COR-L47 (cell line): ENCODE measurements at regions not wholly inside any gene's neighbourhood (a gene's known extent, or its start where the extent isn't known, plus 50 kb on each side); places are given as distances from the start of the nearest gene placed in this dataset.

ENCODE experiments used
- DNase-seq: peaks from one replicate; lab custom pipeline; 2025; lab: John Stamatoyannopoulos, UW

DNA sequence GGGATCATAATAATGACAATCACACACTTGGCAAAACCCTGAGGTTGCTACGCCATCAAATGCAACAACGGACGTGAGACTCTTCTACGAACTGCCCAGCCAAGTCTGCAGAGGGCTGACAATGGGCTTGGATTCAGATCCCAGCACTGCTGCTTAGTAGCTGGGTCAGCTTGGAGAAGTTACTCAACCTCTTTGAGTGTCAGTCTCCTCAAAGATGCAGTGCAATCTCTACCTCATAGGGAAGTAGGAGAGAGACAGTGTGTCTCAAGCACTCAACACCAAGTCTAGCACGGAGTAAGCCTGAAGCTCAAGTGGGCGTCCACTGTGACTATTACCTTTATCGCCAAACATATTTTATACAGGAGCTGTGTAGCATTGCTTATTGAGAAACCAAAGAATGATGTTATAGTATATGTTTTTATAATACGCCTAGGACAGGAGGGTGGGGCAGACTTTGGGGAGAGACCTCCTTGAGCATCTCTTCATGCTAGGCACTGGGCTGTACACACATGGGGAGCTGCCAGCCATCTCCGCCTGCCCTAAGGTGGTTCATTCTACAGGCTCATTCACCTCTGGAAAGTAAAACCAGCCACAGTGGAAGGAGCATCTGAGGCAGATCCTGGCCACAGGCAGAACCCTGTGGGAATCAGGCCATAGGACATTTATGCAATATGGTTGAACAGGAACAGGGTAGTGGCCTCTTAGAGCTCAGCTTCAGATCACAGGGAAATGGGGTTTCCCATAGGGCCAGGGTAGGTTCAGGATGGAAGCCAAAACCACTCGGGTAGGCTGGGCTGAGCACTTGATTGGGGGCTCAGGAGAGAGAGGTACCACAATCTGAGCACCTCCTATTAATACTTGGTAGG lies 160.2 kb downstream of the MRPL14 start:
- DNase-seq = no peak

DNA sequence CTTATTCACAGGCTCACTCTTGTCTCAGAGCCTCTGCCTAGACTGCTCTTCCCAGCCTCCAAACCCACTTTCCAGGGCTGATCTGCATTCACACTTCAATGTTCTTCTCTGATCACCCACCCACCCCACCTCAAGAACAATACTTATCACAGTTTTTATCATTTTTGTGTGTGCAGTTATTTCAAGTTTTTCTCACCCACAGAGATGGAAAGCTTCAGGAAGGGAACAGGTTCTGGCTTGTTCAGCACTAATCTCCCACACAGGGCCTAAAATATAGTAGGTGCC lies 160.9 kb downstream of the MRPL14 start:
- DNase-seq = no peak

DNA sequence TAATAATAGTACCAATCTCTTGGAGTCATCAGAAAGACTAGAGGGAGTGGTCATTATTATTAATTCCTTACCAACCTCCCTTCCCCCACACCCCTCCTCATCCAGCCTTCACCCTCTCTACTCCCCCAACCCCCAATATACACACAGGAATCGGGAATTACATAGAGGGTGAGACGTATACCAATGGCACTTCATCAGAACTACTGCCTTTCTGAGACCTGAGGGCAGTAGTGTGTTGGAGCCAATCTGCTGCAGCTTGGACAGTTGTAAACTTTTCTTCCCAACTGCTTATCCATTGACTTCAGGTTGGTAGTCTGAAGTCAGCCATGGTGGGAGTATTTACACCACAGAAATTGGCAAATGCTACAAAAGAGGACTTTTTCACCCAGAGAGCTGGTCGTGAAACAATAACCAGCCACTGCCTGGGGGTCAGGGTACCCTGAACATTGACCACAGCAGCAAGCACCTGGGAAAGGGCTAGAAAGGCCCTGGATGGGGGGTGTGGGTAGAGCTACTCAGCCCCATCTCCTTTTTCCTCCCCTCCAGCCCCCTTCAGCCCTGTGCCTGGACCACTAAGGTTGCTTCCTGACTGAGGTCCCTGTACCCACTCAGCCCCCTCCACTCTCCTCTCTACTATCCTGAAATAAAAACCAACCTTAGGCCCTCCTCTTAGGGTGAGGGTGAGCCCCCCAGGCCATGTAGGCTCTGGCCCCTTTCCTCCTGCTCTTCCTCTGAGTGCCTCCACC lies 161.5 kb downstream of the MRPL14 start:
- no peak for DNase-seq

DNA sequence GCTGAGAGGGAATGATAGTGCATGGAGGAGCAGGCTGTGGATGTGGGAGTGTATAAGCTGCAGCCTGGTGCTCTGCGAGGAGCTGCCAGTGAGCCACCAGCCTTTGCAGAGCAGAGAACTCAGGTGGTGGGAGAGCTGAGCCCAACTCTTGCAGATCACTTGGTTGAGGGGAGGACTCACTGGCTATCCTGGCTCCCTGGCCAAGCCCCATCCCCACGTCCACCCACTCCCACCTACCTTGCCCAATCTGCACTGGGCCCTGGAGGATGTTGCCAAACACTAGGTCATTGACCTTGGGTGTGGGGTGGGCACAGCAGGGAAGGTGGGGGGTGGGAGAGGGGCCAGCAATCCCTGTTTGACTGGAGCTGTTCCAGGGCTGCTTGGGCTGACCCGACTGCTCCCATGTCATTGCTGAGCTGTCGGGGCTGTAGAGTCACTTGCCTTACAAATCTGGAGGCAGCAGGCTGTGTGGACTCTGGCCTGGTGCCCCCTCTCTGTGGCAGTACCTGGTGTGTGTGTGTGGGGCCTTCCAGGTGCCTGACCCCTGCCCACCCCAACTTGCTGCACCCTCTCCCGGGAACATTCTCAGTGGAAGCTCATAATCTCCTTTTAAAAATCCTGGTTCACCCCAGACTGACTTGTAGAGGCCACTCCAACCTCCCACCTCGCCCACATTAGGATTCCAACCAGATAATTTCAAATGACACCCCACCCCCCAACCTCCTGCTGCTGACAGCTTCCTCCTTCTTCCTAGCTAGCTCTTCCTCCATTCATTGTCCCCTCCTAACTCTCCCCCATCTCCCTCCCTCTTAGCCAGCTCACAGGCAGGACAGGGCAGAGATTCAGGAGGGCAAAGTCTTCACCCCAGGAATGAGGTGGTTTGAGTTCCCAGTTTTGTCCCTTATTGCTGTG lies 162.3 kb downstream of the MRPL14 start:
- no peak for DNase-seq

GRCh38 chr6:43963877-43964658 lies 163.2 kb downstream of the MRPL14 start:
- DNase-seq = no peak

DNA sequence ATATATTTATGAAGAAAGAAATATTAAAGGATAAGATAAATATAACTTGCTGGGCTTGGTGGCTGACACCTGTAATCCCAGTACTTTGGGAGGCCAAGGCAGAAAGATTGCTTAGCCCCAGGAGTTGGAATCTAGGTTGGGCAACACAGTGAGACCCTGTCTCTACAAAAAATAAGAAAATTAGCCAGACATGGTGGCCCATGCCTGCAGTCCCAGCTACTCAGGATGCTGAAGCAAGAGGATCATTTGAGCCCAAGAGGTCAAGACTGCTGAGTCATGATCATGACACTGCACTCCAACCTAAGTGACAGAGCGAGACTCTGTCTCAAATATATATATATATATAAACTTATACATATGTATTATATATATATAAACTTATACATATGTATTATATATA lies 164.0 kb downstream of the MRPL14 start:
- DNase-seq = no peak

DNA sequence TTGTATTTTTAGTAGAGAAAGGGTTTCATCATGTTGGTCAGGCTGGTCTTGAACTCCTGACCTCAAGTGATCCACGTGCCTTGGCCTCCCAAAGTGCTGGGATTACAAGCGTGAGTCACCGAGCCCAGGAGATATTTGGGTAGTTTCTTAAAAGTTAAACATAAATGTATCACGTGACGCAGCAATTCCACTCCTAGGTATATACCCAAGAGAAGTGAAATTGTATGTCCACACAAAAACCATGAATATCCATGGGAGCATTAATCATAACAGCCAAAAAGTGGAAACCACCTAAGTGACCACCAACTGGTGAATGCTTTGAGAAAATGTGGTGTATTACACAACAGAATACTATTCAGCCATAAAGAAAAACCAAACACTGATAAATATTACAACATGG lies 164.8 kb downstream of the MRPL14 start:
- no peak for DNase-seq

GRCh38 chr6:43957273-43957672 lies 170.0 kb downstream of the MRPL14 start:
- DNase-seq = no peak

GRCh38 chr6:43956478-43956877 lies 170.8 kb downstream of the MRPL14 start:
- no peak for DNase-seq

GRCh38 chr6:43954311-43955131 lies 172.7 kb downstream of the MRPL14 start:
- DNase-seq = no peak

GRCh38 chr6:43953794-43954310 lies 173.4 kb downstream of the MRPL14 start:
- no peak for DNase-seq

- no peak for DNase-seq
These were observed 174.0 kb downstream of the MRPL14 start for GRCh38 chr6:43953256-43953655.

DNA sequence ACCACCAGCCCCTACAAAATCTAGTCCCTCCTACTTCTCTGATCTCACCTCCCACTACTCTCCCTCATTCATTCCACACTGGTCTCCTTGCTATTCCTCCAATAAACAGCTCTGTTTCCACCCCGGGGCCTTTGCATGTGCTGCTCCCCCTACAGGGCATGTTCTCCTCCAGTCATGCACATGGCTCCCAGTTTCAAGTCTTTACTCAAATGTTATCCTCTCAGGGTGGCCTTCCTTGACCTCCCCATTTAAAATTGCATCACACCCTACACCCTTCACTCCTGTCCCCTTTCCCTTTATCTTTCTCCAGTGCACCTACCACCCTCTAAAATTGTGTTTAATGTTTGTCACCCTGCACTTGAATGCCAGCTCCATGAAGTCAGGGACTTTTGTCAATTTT lies 174.5 kb downstream of the MRPL14 start:
- no peak for DNase-seq

DNA sequence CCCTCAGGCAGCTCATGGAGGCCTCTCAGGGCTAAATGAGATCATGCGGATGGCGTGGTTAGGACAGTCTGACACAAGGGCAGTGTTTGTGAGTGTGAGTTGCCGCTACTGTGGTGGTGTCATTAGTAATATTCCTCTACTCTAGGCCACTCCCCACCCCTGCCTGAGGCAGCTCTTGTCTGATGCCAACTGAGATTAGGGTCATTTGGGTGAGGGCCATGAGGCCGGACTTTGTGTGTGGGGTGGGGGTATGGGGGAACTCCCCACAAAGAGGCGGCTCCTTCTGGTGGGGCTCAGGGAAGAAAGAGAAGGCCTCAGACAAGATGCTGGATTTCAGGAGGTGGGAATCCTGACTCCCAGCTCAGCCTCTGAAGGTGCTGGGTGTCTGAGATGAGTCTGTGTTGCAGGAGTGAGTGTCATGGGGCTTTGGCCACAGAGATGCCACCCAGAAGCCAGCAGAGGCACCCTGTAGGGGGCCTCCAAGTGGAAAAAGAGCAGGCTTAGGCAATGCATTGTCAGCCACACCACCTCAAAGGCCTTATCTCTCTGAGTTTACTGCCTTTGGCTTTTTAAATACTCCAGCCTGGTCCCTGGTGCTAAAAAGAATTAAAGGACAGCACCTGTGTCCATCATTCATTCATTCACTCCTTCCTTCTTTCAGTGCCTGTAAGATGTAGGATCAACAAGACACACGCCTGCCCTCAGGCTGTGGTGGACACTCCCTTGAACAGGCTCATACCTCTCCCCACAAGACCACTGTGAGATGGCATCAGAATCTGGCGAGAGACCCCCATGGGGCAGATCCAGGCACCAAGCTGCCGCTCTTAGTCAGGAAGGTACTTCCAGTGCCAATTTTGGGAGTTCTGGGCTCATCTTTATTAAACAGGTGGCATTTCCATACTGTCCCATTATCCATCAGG lies 175.2 kb downstream of the MRPL14 start:
- no peak for DNase-seq

DNA sequence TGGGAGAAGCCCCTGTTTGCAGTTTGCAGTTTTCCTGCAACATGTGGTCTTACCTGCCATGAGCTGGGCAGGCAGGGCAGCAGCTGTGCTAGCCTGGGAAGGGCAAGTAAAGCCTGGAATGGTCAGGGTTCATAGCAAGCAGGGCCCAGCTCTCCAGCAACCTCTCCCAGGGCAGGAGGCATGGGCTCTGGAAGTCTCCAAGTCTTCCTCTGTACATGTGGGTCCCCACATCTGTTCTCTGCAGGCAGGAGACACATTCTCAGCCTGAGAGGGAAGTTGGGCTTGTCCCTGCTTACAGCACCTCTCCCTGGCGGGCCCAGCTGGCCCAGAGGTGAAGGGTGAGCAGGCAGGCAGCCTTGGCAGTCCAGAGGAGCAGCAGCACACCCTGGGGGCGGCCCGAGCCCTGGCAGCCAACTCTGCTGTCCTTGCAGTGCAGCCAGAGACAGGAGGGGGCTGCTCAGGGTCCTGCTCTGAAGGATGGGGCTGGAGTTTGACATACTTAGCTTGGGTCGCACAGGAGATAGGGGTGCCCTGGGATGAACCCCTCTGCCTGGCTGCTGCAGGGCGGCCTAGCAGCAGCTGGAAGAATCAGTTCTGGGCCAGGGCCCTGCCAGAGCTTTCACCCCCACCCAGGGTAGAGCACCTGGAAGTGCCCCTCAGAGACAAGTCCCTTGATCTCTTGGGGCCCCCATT lies 176.0 kb downstream of the MRPL14 start:
- no peak for DNase-seq

- DNase-seq = no peak
These were observed 176.6 kb downstream of the MRPL14 start for GRCh38 chr6:43950731-43951062.

DNA sequence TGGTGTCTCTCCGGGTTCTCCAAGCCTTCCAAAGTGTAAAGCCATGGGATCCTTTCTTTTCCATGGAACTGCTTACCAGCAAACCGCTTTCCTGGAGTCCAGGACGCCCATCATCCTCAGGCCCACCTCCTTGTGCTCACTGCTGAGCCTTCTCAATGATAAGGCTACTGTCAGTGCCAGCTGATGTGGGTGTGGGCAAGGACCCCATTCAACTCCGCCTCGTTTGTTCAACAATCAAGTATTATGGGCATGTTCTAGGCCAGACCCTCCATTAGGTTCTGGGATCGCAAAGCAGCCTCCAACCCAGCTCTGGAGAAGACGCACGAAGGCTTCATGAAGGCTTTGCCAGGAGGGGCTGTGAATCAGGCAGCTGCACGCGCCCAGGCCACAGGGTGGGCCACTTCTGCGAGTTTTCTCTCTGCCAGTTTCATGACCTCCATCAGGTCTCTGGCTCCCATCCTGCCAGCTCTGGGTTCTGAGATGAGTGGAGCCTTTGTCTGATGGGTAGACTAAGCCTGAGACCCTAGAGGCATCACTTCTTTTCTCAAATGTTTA lies 177.1 kb downstream of the MRPL14 start:
- no peak for DNase-seq

DNA sequence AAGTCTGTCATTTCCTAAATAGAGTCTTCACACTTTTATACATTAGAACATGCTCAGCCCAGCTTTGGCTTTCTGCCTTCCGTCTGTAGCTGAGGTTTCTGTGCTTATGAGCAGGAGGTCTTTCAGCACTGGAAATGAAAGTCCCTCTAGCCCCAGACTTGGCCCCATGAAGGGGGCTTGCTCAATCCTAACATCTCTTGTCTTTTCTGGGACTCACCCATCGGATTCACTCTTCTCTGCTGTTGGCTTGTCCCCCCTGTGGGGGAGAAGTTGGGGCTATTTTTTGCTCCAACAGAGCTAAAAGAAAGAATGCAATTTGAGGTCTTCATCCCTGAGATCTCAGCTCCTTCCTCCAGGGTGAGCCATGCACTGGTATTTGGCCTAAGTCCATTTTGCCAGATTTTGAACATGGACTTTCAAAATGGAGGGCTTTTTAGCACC lies 177.7 kb downstream of the MRPL14 start:
- DNase-seq = no peak
